ENCODE measurements at regions not wholly inside any gene's neighbourhood (a gene's known extent, or its start where the extent isn't known, plus 50 kb on each side); places are given as distances from the start of the nearest gene placed in this dataset.

DNA sequence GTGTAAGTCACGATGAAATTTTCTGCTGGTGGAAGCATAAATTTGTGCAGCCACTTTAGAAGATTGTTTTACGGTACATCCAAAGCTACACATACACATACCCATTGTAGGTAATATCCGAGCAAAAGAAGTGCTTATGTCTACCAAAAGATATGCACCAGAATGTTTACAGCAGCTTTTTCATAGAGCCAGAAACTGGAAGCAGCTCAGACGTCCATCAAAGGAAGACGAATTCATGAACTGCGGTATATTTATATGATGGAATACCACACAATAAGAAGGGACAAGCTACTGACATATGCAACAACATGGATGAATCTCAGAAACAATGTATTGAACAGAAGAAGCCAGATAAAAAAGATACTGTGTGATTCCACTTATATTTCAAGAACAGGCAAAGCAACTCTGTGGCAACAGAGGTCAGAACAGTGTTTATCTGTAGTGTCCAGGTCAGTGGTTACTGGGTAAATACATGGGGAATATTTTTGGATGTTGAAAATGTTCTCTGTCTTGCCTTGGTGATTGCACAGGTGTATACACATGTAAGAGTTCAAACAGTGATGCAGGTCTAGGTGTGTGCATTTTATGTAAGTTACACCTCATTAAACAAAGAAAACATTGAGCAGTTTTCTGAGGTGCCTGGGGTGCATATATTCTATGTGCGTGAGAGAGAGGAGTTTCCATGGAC lies 51.9 kb upstream of the EXOC2 start:
- TF ChIP-seq CTCF (IDR thresholded peaks at IDR 0.05), result no peak
- no peak for TF ChIP-seq EP300 (IDR thresholded peaks at IDR 0.05)
- TF ChIP-seq POLR2A (IDR thresholded peaks at IDR 0.05), result no peak
- no peak for TF ChIP-seq POLR2AphosphoS5 (IDR thresholded peaks at IDR 0.05)
